BJ (cell line): ENCODE measurements at regions not wholly inside any gene's neighbourhood (a gene's known extent, or its start where the extent isn't known, plus 50 kb on each side); places are given as distances from the start of the nearest gene placed in this dataset.

ENCODE experiments used
- CTCF ChIA-PET: fragments of 350-600 bp; formaldehyde crosslinking; extraction: SDS; loops from one replicate; lab custom pipeline; 2021; ENCODE audit warnings: antibody characterized with exemption, inconsistent platforms; lab: Yijun Ruan, JAX
- POLR2A ChIA-PET: fragments of 300-600 bp; sonication (Branson Sonifier 250); formaldehyde crosslinking; extraction: SDS; loops from one replicate; lab custom pipeline; 2021; ENCODE audit warnings: antibody characterized with exemption; lab: Charles Lee
- DNase-seq: peaks from one replicate; pipeline ENCODE4 v3.0.0-alpha.2; 2011; ENCODE audit warnings: low read depth
- H3K27me3 ChIP-seq: 2 replicates; pipeline ENCODE4 v1.6.0; 2011; ENCODE audit warnings: low read length; ENCODE audit not compliant: control insufficient read depth, insufficient read depth
- H3K36me3 ChIP-seq: 2 replicates; pipeline ENCODE4 v1.5.1; 2011; ENCODE audit warnings: low read length; ENCODE audit not compliant: control insufficient read depth, insufficient read depth
- H3K4me3 ChIP-seq: 2 replicates; pipeline ENCODE4 v1.5.1; 2011; ENCODE audit warnings: low read depth, mild to moderate bottlenecking, control low read depth, low read length
- CTCF ChIP-seq: IDR thresholded peaks from 2 replicates; pipeline ENCODE4 v1.5.1; 2011; ENCODE audit warnings: low read depth, mild to moderate bottlenecking, control low read depth, inconsistent platforms, low read length, moderate library complexity; ENCODE audit not compliant: insufficient read depth

- DNase-seq: no peak
- TF ChIP-seq CTCF: no peak
- Histone ChIP-seq H3K4me3 (no peak overlapping the region), H3K36me3 (no peaks in the 10 kb centered on the region), H3K27me3 (no peaks in the 10 kb centered on the region)
- CTCF ChIA-PET: no interaction called here
- POLR2A ChIA-PET: no interaction called here
Measured at GRCh38 chr1:38203441-38203840, 156.8 kb upstream of the POU3F1 start.

GRCh38 chr1:38201431-38201830 is 154.8 kb upstream of the POU3F1 start:
- TF ChIP-seq CTCF: no peak
- ChIA-PET CTCF (no interaction called here), POLR2A (no interaction called here)
- no peaks in the 10 kb centered on the region for H3K27me3 ChIP-seq
- no peaks in the 10 kb centered on the region for H3K36me3 ChIP-seq
- H3K4me3 ChIP-seq: no peak overlapping the region
- no peak for DNase-seq

GRCh38 chr1:38198621-38199020 is 152.0 kb upstream of the POU3F1 start:
- H3K27me3 ChIP-seq: no peaks in the 10 kb centered on the region
- ChIA-PET POLR2A (no interaction called here), CTCF (no interaction called here)
- no peak overlapping the region for H3K4me3 ChIP-seq
- no peak for TF ChIP-seq CTCF
- no peaks in the 10 kb centered on the region for H3K36me3 ChIP-seq
- no peak for DNase-seq

GRCh38 chr1:38198099-38198498 is 151.5 kb upstream of the POU3F1 start:
- TF ChIP-seq CTCF: no peak
- Histone ChIP-seq H3K4me3 (no peak overlapping the region), H3K36me3 (no peaks in the 10 kb centered on the region), H3K27me3 (peaks cover 2% of the 10 kb centered on the region; the same call in 1 of the 2 replicates)
- POLR2A ChIA-PET: no interaction called here
- DNase-seq: no peak
- CTCF ChIA-PET: no interaction called here

GRCh38 chr1:38197312-38198061 is 150.9 kb upstream of the POU3F1 start:
- H3K27me3 ChIP-seq: peaks cover 3% of the 10 kb centered on the region; the same call in 1 of the 2 replicates
- no peaks in the 10 kb centered on the region for H3K36me3 ChIP-seq
- no peak for TF ChIP-seq CTCF
- DNase-seq: no peak
- H3K4me3 ChIP-seq: no peak overlapping the region
- ChIA-PET CTCF (no interaction called here), POLR2A (no interaction called here)
